Thyroid gland (tissue), 4 donors: ENCODE measurements at regions not wholly inside any gene's neighbourhood (a gene's known extent, or its start where the extent isn't known, plus 50 kb on each side); places are given as distances from the start of the nearest gene placed in this dataset.

Experiments
- CTCF ChIP-seq, 6 experiments: fragments of 200-600 bp in 3 of 6; fragments of 450-650 bp in 3 of 6; sonication (generic) in 3 of 6; IDR thresholded peaks; one replicate each; pipeline ENCODE4 v1.5.1; 2016 to 2019; ENCODE audit warnings: antibody characterized with exemption in 6 of 6, mild to moderate bottlenecking in 2 of 6, inconsistent platforms in 1 of 6, moderate library complexity in 1 of 6
- POLR2A ChIP-seq, 2 donors: fragments of 450-650 bp; IDR thresholded peaks; one replicate each; pipeline ENCODE4 v1.6.1; 2017; ENCODE audit warnings: antibody characterized with exemption in 2 of 2, mild to moderate bottlenecking in 2 of 2, moderate library complexity in 1 of 2

GRCh38 chr9:115210699-115211098, 92.7 kb upstream of the TNC start:
- TF ChIP-seq POLR2A (IDR thresholded peaks at IDR 0.05) (no peak), CTCF (IDR thresholded peaks at IDR 0.05) (no peak)
